ENCODE measurements at regions not wholly inside any gene's neighbourhood (a gene's known extent, or its start where the extent isn't known, plus 50 kb on each side); places are given as distances from the start of the nearest gene placed in this dataset.

DNA sequence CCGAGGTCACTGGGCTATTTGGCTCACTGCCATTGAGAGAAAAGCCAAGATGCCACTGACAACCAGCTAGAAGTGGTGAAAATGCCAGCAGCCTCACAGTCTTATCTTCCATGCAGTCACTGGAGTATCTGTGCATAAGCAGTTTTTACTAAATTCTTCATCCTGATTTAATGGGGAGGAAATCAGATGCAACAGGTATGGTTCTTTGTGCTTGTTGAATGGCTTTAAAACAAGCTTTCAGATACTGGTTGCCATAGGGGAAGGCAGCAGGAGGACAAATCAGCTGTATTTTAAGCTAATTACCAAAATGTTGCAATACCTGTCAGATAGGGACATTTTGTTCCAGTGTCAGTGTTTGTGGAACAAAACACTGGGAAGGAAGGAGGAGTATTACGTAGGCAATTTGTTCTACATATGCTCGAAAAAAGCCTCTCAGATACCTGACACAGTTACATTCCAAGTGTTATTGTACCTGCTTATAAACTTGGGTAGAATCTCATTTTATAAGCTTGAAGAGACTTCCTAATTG lies 54.1 kb upstream of the ARHGAP5 start:
- DNase-seq (ENCODE audit: low read depth) = no peak

GRCh38 chr14:32023540-32023939 lies 53.6 kb upstream of the ARHGAP5 start:
- DNase-seq (ENCODE audit: low read depth) = no peak

DNA sequence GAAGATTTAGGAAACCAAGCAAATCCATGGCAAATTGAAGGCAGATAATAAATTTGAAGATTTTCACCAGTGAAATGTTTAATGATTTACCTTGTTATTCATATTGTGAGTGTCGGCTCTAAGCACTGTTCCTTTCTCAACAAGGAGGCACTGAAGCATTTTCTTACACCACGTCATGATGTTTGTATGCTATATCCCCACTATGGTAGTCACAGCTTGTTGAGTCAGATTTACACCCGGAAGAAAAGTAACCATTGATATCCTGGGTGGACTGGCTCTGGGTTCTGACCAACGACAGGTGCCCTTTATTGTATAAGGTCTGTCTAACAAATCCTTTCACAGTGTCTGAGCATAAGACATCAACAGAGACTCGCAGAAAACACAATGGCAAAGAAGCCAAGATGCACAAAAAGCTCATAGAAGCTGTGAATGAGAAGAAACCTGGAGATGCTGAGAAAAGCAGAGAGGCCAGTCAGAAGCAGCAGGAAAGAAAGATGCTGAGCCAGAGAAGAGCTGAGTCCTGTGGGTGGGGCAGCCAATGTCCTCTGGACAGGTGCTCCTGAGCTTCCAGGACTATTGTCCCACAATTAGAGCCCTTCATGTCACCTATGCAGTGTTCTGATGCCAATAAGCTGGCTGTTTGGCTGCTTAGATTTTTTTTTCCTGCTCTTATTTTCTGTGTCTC lies 49.7 kb upstream of the ARHGAP5 start:
- no peak for DNase-seq (ENCODE audit: low read depth)
